Body of pancreas (tissue), 4 donors: ENCODE measurements at regions not wholly inside any gene's neighbourhood (a gene's known extent, or its start where the extent isn't known, plus 50 kb on each side); places are given as distances from the start of the nearest gene placed in this dataset.

ENCODE experiments used
- POLR2A ChIP-seq, 3 donors: fragments of 450-650 bp; IDR thresholded peaks; one replicate each; pipeline ENCODE4 v1.6.1; 2016; ENCODE audit warnings: antibody characterized with exemption in 3 of 3, mild to moderate bottlenecking in 2 of 3
- TF ChIP-seq, protein P1 (sequence below), 7 experiments: fragments of 450-650 bp in 4 of 7; fragments of 200-600 bp in 3 of 7; sonication (generic) in 3 of 7; IDR thresholded peaks; one replicate each; pipeline ENCODE4 v1.5.1; 2016 to 2019; ENCODE audit warnings: antibody characterized with exemption in 7 of 7

DNA sequence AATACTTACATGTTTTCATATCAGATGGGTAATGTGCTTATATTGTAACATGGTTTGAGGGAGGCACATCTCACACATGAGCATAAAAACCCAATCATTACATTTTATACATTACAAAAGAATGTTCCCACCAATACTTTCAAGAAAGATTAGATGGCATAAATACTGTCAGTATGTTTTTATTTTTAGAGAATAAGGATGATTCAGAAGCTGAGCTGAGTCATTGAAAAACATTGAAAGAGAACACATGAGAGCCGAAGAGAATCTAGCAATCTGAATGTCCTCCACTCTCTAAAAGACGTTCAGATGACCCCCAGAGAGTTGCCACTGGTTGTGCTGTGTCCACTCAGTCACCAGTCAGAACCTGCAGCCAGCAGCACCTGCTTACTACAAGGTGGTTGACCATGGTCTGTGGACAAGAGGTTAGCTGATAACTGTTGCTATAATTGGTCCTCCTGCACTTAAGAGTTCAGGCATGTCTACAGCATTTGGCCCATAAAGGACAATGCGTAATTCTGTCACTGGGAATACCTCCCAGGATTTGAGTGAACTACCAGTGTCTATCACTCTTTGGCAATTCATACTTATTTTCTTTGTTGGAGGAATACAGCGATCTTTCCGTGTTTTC is 382.2 kb upstream of the IGFBP7 start:
- TF ChIP-seq POLR2A (IDR thresholded peaks at IDR 0.05), result no peak
- TF ChIP-seq, protein P1, sequence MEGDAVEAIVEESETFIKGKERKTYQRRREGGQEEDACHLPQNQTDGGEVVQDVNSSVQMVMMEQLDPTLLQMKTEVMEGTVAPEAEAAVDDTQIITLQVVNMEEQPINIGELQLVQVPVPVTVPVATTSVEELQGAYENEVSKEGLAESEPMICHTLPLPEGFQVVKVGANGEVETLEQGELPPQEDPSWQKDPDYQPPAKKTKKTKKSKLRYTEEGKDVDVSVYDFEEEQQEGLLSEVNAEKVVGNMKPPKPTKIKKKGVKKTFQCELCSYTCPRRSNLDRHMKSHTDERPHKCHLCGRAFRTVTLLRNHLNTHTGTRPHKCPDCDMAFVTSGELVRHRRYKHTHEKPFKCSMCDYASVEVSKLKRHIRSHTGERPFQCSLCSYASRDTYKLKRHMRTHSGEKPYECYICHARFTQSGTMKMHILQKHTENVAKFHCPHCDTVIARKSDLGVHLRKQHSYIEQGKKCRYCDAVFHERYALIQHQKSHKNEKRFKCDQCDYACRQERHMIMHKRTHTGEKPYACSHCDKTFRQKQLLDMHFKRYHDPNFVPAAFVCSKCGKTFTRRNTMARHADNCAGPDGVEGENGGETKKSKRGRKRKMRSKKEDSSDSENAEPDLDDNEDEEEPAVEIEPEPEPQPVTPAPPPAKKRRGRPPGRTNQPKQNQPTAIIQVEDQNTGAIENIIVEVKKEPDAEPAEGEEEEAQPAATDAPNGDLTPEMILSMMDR (IDR thresholded peaks at IDR 0.05), result no peak
